GM18498 (cell line): ENCODE measurements at regions not wholly inside any gene's neighbourhood (a gene's known extent, or its start where the extent isn't known, plus 50 kb on each side); places are given as distances from the start of the nearest gene placed in this dataset.
"Not testable (repeated sequence)": the region's sequence is repeated elsewhere in the genome, so short reads cannot be mapped to it uniquely, and the experiment has no call there.

Experiments used
- ATAC-seq: cut with Tn5 transposase; IDR thresholded peaks from one replicate; pipeline ENCODE4 v1.9.1; 2021; ENCODE audit warnings: mild to moderate bottlenecking, moderate library complexity; ENCODE audit not compliant: unreplicated experiment

GRCh38 chr5:51802551-51803184, 419.4 kb downstream of the ISL1 start:
- ATAC-seq = no peak

GRCh38 chr5:51806677-51807076, 423.4 kb downstream of the ISL1 start:
- ATAC-seq = no peak

- no peak for ATAC-seq
Observed at GRCh38 chr5:51810592-51810991, 427.3 kb downstream of the ISL1 start.

- no peak for ATAC-seq
Observed at GRCh38 chr5:51811883-51812471, 428.7 kb downstream of the ISL1 start.

- not testable (repeated sequence) for ATAC-seq
Observed at GRCh38 chr5:51814817-51815216, 431.6 kb downstream of the ISL1 start.

GRCh38 chr5:51816427-51816826, 433.2 kb downstream of the ISL1 start:
- no peak for ATAC-seq

- no peak for ATAC-seq
Observed at GRCh38 chr5:51821697-51822096, 438.4 kb downstream of the ISL1 start.

- no peak for ATAC-seq
Observed at GRCh38 chr5:51829230-51829629, 446.0 kb downstream of the ISL1 start.

GRCh38 chr5:51829691-51830090, 446.4 kb downstream of the ISL1 start:
- ATAC-seq = no peak

GRCh38 chr5:51832934-51833470, 449.8 kb downstream of the ISL1 start:
- no peak for ATAC-seq

GRCh38 chr5:51838459-51838858, 455.2 kb downstream of the ISL1 start:
- ATAC-seq = no peak

- ATAC-seq = no peak
Observed at GRCh38 chr5:51843893-51844292, 460.6 kb downstream of the ISL1 start.

GRCh38 chr5:51846015-51846414, 462.8 kb downstream of the ISL1 start:
- ATAC-seq = no peak

GRCh38 chr5:51859624-51860023, 476.4 kb downstream of the ISL1 start:
- no peak for ATAC-seq

GRCh38 chr5:51860532-51861018, 477.3 kb downstream of the ISL1 start:
- no peak for ATAC-seq

GRCh38 chr5:51872144-51872543, 488.9 kb downstream of the ISL1 start:
- ATAC-seq = no peak

GRCh38 chr5:51881901-51882300, 498.7 kb downstream of the ISL1 start:
- ATAC-seq = no peak

- no peak for ATAC-seq
Observed at GRCh38 chr5:51882647-51883046, 499.4 kb downstream of the ISL1 start.

GRCh38 chr5:51889703-51890102, 506.5 kb downstream of the ISL1 start:
- no peak for ATAC-seq

- ATAC-seq = no peak
Observed at GRCh38 chr5:51890435-51891116, 507.3 kb downstream of the ISL1 start.

GRCh38 chr5:51892680-51893079, 509.4 kb downstream of the ISL1 start:
- ATAC-seq = no peak

- no peak for ATAC-seq
Observed at GRCh38 chr5:51895834-51896233, 512.6 kb downstream of the ISL1 start.
